ENCODE measurements at regions not wholly inside any gene's neighbourhood (a gene's known extent, or its start where the extent isn't known, plus 50 kb on each side); places are given as distances from the start of the nearest gene placed in this dataset.

DNA sequence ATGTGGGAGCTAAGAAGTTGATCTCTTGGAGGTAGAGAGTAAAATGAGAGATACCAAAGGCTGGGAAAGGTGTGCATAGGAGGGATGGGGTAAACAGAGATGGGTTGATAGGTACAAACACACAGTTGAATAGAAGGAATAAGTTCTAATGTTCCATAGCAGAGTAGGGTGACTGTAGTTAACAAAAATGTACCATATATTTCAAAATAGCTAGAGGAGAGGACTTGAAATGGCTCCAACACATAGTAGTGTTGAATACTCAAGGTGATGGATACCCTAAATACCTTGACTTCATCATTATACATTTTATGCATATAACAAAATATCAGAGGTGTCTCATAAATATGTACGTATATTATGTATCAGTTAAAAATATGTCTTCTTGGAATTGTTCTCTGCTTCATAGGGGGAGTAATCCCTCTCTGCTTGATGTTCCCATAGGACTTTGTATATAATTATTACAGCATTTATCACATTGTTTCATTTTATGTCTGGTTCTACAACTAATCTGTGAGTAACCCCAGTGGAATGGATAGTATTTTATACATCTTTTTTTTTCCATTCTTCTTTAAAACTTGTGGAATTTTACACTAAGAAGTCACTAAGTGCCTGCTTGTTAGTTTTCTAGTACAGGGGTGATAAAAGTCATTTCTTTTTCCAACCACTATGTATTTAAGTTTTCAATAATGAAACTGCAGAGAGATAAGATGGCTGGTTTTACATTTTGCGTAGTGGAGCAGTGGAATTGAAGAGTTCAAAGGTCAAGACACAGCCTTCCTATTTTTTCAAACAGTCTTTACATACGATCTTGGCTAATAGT, 1940.0 kb upstream of the SEL1L start:
- TF ChIP-seq, protein P1, sequence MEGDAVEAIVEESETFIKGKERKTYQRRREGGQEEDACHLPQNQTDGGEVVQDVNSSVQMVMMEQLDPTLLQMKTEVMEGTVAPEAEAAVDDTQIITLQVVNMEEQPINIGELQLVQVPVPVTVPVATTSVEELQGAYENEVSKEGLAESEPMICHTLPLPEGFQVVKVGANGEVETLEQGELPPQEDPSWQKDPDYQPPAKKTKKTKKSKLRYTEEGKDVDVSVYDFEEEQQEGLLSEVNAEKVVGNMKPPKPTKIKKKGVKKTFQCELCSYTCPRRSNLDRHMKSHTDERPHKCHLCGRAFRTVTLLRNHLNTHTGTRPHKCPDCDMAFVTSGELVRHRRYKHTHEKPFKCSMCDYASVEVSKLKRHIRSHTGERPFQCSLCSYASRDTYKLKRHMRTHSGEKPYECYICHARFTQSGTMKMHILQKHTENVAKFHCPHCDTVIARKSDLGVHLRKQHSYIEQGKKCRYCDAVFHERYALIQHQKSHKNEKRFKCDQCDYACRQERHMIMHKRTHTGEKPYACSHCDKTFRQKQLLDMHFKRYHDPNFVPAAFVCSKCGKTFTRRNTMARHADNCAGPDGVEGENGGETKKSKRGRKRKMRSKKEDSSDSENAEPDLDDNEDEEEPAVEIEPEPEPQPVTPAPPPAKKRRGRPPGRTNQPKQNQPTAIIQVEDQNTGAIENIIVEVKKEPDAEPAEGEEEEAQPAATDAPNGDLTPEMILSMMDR (IDR thresholded peaks at IDR 0.05; ENCODE audit: borderline replicate concordance, control extremely low read depth, extremely low read depth, insufficient read depth, missing control alignments), result no peak
- no peak for DNase-seq (ENCODE audit: low spot score)
- in situ Hi-C loops (cut with MboI; ENCODE audit: low sequenced_read_pairs, unreplicated experiment), result no loop called here

DNA sequence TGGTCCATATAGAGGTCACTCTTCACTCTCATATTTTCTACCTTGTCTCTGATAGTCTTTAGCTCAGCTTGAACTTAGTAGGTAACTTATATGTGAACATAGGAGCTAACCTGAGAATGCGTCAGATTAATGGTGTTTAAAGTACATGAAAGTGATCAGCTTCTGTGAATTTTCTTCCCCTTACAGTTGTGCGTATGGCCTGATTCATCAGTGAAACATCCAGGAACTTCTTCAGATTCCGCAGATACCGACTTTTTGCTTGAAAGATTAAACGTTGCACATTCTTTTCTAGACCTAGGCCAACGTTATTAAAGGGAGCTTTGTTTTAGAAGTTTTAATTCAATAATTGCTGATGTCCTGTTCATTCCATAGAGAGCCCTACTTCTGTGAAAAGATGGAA, 1945.1 kb upstream of the SEL1L start:
- TF ChIP-seq, protein P1 (IDR thresholded peaks at IDR 0.05; ENCODE audit: borderline replicate concordance, control extremely low read depth, extremely low read depth, insufficient read depth, missing control alignments), result no peak
- in situ Hi-C loops (cut with MboI; ENCODE audit: low sequenced_read_pairs, unreplicated experiment), result no loop called here
- DNase-seq (ENCODE audit: low spot score), result no peak

DNA sequence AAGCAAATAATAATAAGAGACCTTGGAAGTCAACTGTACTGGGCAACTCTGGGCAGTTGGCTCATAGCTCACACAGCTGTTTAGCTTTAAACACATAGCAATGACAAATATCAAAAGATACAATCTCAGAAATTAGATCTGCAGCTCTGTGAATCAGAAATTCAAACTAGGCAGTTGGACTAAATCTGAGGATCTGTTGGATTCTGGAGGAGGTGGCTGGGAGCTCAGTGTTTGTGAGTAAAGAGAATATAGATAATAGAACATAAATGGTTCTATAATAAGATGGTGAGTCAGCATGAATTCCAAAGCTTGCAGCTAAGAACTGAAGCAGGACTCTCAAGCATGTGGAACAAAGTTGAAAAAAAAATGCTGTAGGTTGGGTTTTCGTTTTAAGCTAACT, 1949.4 kb upstream of the SEL1L start:
- in situ Hi-C loops (cut with MboI; ENCODE audit: low sequenced_read_pairs, unreplicated experiment), result no loop called here
- TF ChIP-seq, protein P1 (IDR thresholded peaks at IDR 0.05; ENCODE audit: borderline replicate concordance, control extremely low read depth, extremely low read depth, insufficient read depth, missing control alignments), result no peak
- DNase-seq (ENCODE audit: low spot score), result no peak

- DNase-seq (ENCODE audit: low spot score), result no peak
- in situ Hi-C loops (cut with MboI; ENCODE audit: low sequenced_read_pairs, unreplicated experiment), result no loop called here
- TF ChIP-seq, protein P1 (IDR thresholded peaks at IDR 0.05; ENCODE audit: borderline replicate concordance, control extremely low read depth, extremely low read depth, insufficient read depth, missing control alignments), result no peak
Observed at GRCh38 chr14:83485591-83485990, 1951.9 kb upstream of the SEL1L start.

- no peak for DNase-seq (ENCODE audit: low spot score)
- in situ Hi-C loops (cut with MboI; ENCODE audit: low sequenced_read_pairs, unreplicated experiment), result no loop called here
- TF ChIP-seq, protein P1 (IDR thresholded peaks at IDR 0.05; ENCODE audit: borderline replicate concordance, control extremely low read depth, extremely low read depth, insufficient read depth, missing control alignments), result no peak
Observed at GRCh38 chr14:83491091-83491490, 1957.4 kb upstream of the SEL1L start.

DNA sequence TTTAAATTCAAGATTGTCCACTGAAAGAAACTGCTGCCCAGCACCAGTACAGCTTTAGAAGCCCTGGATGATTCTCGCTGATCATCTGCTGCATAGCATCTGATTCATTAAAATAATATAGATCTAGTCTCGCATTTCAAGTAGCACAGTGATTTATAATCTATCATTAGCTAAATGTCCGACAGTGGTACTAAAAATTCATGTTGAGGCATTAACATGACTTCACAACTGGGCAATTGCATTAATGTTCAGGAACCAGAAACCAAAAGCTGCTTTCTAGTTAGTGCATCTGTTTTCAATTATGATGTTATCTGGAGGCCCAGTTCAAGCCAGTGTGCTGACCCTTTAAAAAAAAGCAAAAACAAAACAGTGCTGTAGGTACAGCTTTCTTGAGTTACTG, 1987.2 kb upstream of the SEL1L start:
- no peak for DNase-seq (ENCODE audit: low spot score)
- TF ChIP-seq, protein P1 (IDR thresholded peaks at IDR 0.05; ENCODE audit: borderline replicate concordance, control extremely low read depth, extremely low read depth, insufficient read depth, missing control alignments), result no peak
- in situ Hi-C loops (cut with MboI; ENCODE audit: low sequenced_read_pairs, unreplicated experiment), result no loop called here

Data from GM13976 (cell line).